ENCODE measurements at regions not wholly inside any gene's neighbourhood (a gene's known extent, or its start where the extent isn't known, plus 50 kb on each side); places are given as distances from the start of the nearest gene placed in this dataset.

DNA sequence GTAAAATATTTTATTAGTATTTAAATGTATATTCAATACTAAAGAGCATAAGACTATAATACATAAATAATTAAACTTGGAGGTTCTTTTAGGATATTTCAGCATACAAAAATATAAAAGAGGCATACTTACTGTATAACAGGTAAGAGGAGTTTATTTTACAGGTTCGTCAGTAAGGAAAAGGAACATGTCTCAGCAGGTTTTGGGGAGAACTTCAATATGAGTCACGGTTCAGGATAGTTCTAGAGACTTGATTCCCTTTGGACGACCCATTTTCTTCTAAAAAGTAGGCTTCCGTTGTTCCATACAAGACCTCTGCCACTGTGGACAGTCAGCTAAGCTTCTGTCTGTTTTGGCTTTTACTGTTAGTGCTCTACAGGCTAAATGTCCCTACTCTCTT, 181.1 kb downstream of the ALX1 start:
- no peaks in the 10 kb centered on the region for H3K4me1 ChIP-seq (ENCODE audit: control insufficient read depth, extremely low read depth, insufficient read depth, low read length)
- dilution Hi-C loops (cut with MboI; ENCODE audit: extremely low pct_ligation_motif_present, low sequenced_read_pairs) (no loop called here), intact Hi-C loops (cut with micrococcal nuclease) (no loop called here)
- BruUV-seq (replicated peaks) = no TSS peak
- no peaks in the 10 kb centered on the region for H3K79me2 ChIP-seq (ENCODE audit: control insufficient read depth, insufficient read depth, low read length)
- ChIA-PET POLR2A (no interaction called here), CTCF (interaction anchor here (1.4 to 1.9 kb wide), 2 partner anchors 13 to 460 kb away, joined by 3 to 4 read pairs; no protein-coding TSS in a partner anchor)
- H3K9me1 ChIP-seq (replicated peaks; ENCODE audit: control insufficient read depth, extremely low read depth, insufficient read depth, low read length) = no peaks in the 10 kb centered on the region
- H3K27ac ChIP-seq (ENCODE audit: insufficient read depth, low read depth, low read length) = no peak overlapping the region
- H3K4me2 ChIP-seq (ENCODE audit: insufficient read depth, low read length) = no peak overlapping the region
- DNase-seq (ENCODE audit: low read depth, low spot score) = no peak
- H3K9ac ChIP-seq (replicated peaks; ENCODE audit: extremely low read depth, insufficient read depth, low read length) = no peak overlapping the region
- H4K20me1 ChIP-seq (replicated peaks; ENCODE audit: control insufficient read depth, extremely low read depth, insufficient read depth, low read length) = no peaks in the 10 kb centered on the region
- H3K27me3 ChIP-seq (ENCODE audit: control insufficient read depth in 2 of 2, insufficient read depth in 2 of 2, low read length in 2 of 2) = no peaks in the 10 kb centered on the region
- H3K9me3 ChIP-seq (replicated peaks; ENCODE audit: control insufficient read depth, insufficient read depth, low read length) = no peaks in the 10 kb centered on the region
- H2AFZ ChIP-seq (ENCODE audit: low read depth, low read length) = no peak overlapping the region
- H3K36me3 ChIP-seq (ENCODE audit: control insufficient read depth in 2 of 2, extremely low read depth in 1 of 2, insufficient read depth in 2 of 2, low read length in 2 of 2) = no peaks in the 10 kb centered on the region
- TF ChIP-seq FOS (IDR thresholded peaks at IDR 0.05; ENCODE audit: borderline replicate concordance, insufficient read depth, low read length) (no peak), JUN (IDR thresholded peaks at IDR 0.05; ENCODE audit: borderline replicate concordance, insufficient read depth, insufficient read length, low read depth) (no peak), EZH2 (IDR thresholded peaks at IDR 0.05; ENCODE audit: borderline replicate concordance, low read depth, low read length, severe bottlenecking) (no peak), POLR2AphosphoS5 (IDR thresholded peaks at IDR 0.05; ENCODE audit: insufficient read depth, low read depth, low read length) (no peak), POLR2A (IDR thresholded peaks at IDR 0.05; ENCODE audit: low read depth, low read length) (no peak), MYC (IDR thresholded peaks at IDR 0.05; ENCODE audit: low read depth, low read length) (no peak), GATA2 (IDR thresholded peaks at IDR 0.05; ENCODE audit: insufficient read depth, insufficient read length, low read depth, low read length) (no peak)
- TF ChIP-seq, protein P1, sequence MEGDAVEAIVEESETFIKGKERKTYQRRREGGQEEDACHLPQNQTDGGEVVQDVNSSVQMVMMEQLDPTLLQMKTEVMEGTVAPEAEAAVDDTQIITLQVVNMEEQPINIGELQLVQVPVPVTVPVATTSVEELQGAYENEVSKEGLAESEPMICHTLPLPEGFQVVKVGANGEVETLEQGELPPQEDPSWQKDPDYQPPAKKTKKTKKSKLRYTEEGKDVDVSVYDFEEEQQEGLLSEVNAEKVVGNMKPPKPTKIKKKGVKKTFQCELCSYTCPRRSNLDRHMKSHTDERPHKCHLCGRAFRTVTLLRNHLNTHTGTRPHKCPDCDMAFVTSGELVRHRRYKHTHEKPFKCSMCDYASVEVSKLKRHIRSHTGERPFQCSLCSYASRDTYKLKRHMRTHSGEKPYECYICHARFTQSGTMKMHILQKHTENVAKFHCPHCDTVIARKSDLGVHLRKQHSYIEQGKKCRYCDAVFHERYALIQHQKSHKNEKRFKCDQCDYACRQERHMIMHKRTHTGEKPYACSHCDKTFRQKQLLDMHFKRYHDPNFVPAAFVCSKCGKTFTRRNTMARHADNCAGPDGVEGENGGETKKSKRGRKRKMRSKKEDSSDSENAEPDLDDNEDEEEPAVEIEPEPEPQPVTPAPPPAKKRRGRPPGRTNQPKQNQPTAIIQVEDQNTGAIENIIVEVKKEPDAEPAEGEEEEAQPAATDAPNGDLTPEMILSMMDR (IDR thresholded peaks at IDR 0.05; ENCODE audit: extremely low read depth in 1 of 2, insufficient read depth in 1 of 2, low read depth in 1 of 2, low read length in 2 of 2) = no peak
- TF ChIP-seq, protein P2, sequence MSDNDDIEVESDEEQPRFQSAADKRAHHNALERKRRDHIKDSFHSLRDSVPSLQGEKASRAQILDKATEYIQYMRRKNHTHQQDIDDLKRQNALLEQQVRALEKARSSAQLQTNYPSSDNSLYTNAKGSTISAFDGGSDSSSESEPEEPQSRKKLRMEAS (IDR thresholded peaks at IDR 0.05; ENCODE audit: insufficient read depth, insufficient read length) = no peak
- no peak for FAIRE-seq
- no peak overlapping the region for H3K4me3 ChIP-seq (replicated peaks in 1 of 3; ENCODE audit: insufficient read depth in 1 of 3, low read depth in 1 of 3, low read length in 3 of 3)
